ENCODE measurements at regions not wholly inside any gene's neighbourhood (a gene's known extent, or its start where the extent isn't known, plus 50 kb on each side); places are given as distances from the start of the nearest gene placed in this dataset.

GRCh38 chr17:71109697-71110096, 940.4 kb downstream of the KCNJ2 start:
- ATAC-seq = no peak
- H3K27ac ChIP-seq (ENCODE audit: low read depth) = no peak overlapping the region
- no peak overlapping the region for H3K4me2 ChIP-seq
- Mint-ChIP-seq H3K27ac (no peak overlapping the region), H3K9me3 (no peaks in the 10 kb centered on the region), H3K4me1 (no peaks in the 10 kb centered on the region; the same call in 1 of the 3 replicates), H3K4me3 (no peak overlapping the region), H3K27me3 (ENCODE audit: insufficient read depth, low read depth, poor library complexity) (no peaks in the 10 kb centered on the region), H3K36me3 (ENCODE audit: low read depth) (no peaks in the 10 kb centered on the region)
- no peaks in the 10 kb centered on the region for H3K79me2 ChIP-seq (replicated peaks; ENCODE audit: insufficient read depth)
- H3K27me3 ChIP-seq (ENCODE audit: insufficient read depth) = no peaks in the 10 kb centered on the region
- DNase-seq (ENCODE audit: low spot score) = no peak
- no peak overlapping the region for H3K4me3 ChIP-seq
- no peaks in the 10 kb centered on the region; the same call in 1 of the 2 replicates for H3K9me2 ChIP-seq (ENCODE audit: insufficient read depth)
- no peak overlapping the region for H2AFZ ChIP-seq
- TF ChIP-seq POLR2AphosphoS5 (IDR thresholded peaks at IDR 0.05; ENCODE audit: low read depth) (no peak), EZH2phosphoT487 (IDR thresholded peaks at IDR 0.05; ENCODE audit: unreplicated experiment) (no peak), ZNF462 (CRISPR knock-in tag; IDR thresholded peaks at IDR 0.05) (no peak)
- H3F3A ChIP-seq (replicated peaks; ENCODE audit: low read depth) = no peaks in the 10 kb centered on the region
- peaks cover 5% of the 10 kb centered on the region; the same call in 1 of the 2 replicates for H3K4me1 ChIP-seq (ENCODE audit: insufficient read depth)
- H3K36me3 ChIP-seq (ENCODE audit: insufficient read depth) = no peaks in the 10 kb centered on the region
- no peaks in the 10 kb centered on the region for H4K20me1 ChIP-seq (replicated peaks; ENCODE audit: insufficient read depth)

DNA sequence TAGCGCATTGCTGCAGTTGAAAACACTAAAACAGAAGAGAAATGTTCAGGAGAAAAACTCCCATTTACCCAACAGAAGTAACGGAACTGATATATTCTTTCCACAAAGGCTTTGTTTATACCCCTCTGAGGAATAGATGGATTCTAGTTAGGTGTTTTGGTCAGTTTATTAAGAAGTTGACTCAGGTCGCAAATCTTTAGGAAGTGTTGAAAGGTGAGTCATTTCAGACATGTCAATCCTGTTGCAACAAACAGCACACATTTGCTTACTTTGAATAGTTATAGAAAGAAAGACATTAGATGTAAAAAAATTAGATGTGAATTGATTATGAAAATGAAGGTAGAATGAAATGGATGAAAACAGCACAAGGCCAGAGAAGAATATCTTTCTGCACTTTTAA, 941.0 kb downstream of the KCNJ2 start:
- Histone ChIP-seq H3K9me2 (ENCODE audit: insufficient read depth) (no peaks in the 10 kb centered on the region; the same call in 1 of the 2 replicates), H2AFZ (no peak overlapping the region), H3K79me2 (replicated peaks; ENCODE audit: insufficient read depth) (no peaks in the 10 kb centered on the region), H3K27ac (ENCODE audit: low read depth) (no peak overlapping the region), H3K4me2 (no peak overlapping the region), H3K4me3 (no peak overlapping the region), H4K20me1 (replicated peaks; ENCODE audit: insufficient read depth) (no peaks in the 10 kb centered on the region), H3K36me3 (ENCODE audit: insufficient read depth) (no peaks in the 10 kb centered on the region), H3K27me3 (ENCODE audit: insufficient read depth) (no peaks in the 10 kb centered on the region), H3F3A (replicated peaks; ENCODE audit: low read depth) (no peaks in the 10 kb centered on the region), H3K4me1 (ENCODE audit: insufficient read depth) (peaks cover 5% of the 10 kb centered on the region; the same call in 1 of the 2 replicates)
- H3K27ac Mint-ChIP-seq = no peak overlapping the region
- H3K4me3 Mint-ChIP-seq = no peak overlapping the region
- no peaks in the 10 kb centered on the region for H3K27me3 Mint-ChIP-seq (ENCODE audit: insufficient read depth, low read depth, poor library complexity)
- H3K4me1 Mint-ChIP-seq = no peaks in the 10 kb centered on the region; the same call in 1 of the 3 replicates
- no peak for TF ChIP-seq NANOG (IDR thresholded peaks at IDR 0.05; ENCODE audit: borderline replicate concordance)
- no peak for DNase-seq (ENCODE audit: low spot score)
- no peak for ATAC-seq
- no peaks in the 10 kb centered on the region for H3K9me3 Mint-ChIP-seq
- no peaks in the 10 kb centered on the region for H3K36me3 Mint-ChIP-seq (ENCODE audit: low read depth)

All from GM23338 (cell line).